ENCODE measurements at regions not wholly inside any gene's neighbourhood (a gene's known extent, or its start where the extent isn't known, plus 50 kb on each side); places are given as distances from the start of the nearest gene placed in this dataset.

- H3K27me3 ChIP-seq (ENCODE audit: control insufficient read depth in 2 of 2, insufficient read depth in 2 of 2, low read length in 2 of 2), result peaks cover 2 to 6% of the 10 kb centered on the region in 2 experiments
- H3K9me1 ChIP-seq (replicated peaks; ENCODE audit: control insufficient read depth, extremely low read depth, insufficient read depth, low read length), result no peaks in the 10 kb centered on the region
- intact Hi-C loops (cut with micrococcal nuclease), result no loop called here
- H3K36me3 ChIP-seq (ENCODE audit: control insufficient read depth in 2 of 2, extremely low read depth in 1 of 2, insufficient read depth in 2 of 2, low read length in 2 of 2), result no peaks in the 10 kb centered on the region
- no peak overlapping the region for H3K27ac ChIP-seq (ENCODE audit: insufficient read depth, low read depth, low read length)
- TF ChIP-seq GATA2 (IDR thresholded peaks at IDR 0.05; ENCODE audit: insufficient read depth, insufficient read length, low read depth, low read length) (no peak), FOS (IDR thresholded peaks at IDR 0.05; ENCODE audit: borderline replicate concordance, insufficient read depth, low read length) (no peak), POLR2AphosphoS5 (IDR thresholded peaks at IDR 0.05; ENCODE audit: insufficient read depth, low read depth, low read length) (no peak), POLR2A (IDR thresholded peaks at IDR 0.05; ENCODE audit: low read depth, low read length) (no peak), MAX (IDR thresholded peaks at IDR 0.05; ENCODE audit: insufficient read depth, insufficient read length) (no peak), EZH2 (IDR thresholded peaks at IDR 0.05; ENCODE audit: borderline replicate concordance, low read depth, low read length, severe bottlenecking) (no peak), MYC (IDR thresholded peaks at IDR 0.05; ENCODE audit: low read depth, low read length) (no peak), JUN (IDR thresholded peaks at IDR 0.05; ENCODE audit: borderline replicate concordance, insufficient read depth, insufficient read length, low read depth) (no peak)
- TF ChIP-seq, protein P1, sequence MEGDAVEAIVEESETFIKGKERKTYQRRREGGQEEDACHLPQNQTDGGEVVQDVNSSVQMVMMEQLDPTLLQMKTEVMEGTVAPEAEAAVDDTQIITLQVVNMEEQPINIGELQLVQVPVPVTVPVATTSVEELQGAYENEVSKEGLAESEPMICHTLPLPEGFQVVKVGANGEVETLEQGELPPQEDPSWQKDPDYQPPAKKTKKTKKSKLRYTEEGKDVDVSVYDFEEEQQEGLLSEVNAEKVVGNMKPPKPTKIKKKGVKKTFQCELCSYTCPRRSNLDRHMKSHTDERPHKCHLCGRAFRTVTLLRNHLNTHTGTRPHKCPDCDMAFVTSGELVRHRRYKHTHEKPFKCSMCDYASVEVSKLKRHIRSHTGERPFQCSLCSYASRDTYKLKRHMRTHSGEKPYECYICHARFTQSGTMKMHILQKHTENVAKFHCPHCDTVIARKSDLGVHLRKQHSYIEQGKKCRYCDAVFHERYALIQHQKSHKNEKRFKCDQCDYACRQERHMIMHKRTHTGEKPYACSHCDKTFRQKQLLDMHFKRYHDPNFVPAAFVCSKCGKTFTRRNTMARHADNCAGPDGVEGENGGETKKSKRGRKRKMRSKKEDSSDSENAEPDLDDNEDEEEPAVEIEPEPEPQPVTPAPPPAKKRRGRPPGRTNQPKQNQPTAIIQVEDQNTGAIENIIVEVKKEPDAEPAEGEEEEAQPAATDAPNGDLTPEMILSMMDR (IDR thresholded peaks at IDR 0.05; ENCODE audit: extremely low read depth in 1 of 2, insufficient read depth in 1 of 2, low read depth in 1 of 2, low read length in 2 of 2), result no peak
- dilution Hi-C loops (cut with MboI; ENCODE audit: extremely low pct_ligation_motif_present, low sequenced_read_pairs), result no loop called here
- BruUV-seq (replicated peaks), result no TSS peak
- CTCF ChIA-PET, result no interaction called here
- no peaks in the 10 kb centered on the region for H3K79me2 ChIP-seq (ENCODE audit: control insufficient read depth, insufficient read depth, low read length)
- H4K20me1 ChIP-seq (replicated peaks; ENCODE audit: control insufficient read depth, extremely low read depth, insufficient read depth, low read length), result no peaks in the 10 kb centered on the region
- no peak overlapping the region for H3K4me3 ChIP-seq (replicated peaks in 1 of 3; ENCODE audit: insufficient read depth in 1 of 3, low read depth in 1 of 3, low read length in 3 of 3)
- no peak overlapping the region for H2AFZ ChIP-seq (ENCODE audit: low read depth, low read length)
- DNase-seq (ENCODE audit: low read depth, low spot score) (no peak), FAIRE-seq (no peak)
- H3K4me2 ChIP-seq (ENCODE audit: insufficient read depth, low read length), result no peak overlapping the region
- no peaks in the 10 kb centered on the region for H3K4me1 ChIP-seq (ENCODE audit: control insufficient read depth, extremely low read depth, insufficient read depth, low read length)
- H3K9me3 ChIP-seq (replicated peaks; ENCODE audit: control insufficient read depth, insufficient read depth, low read length), result peaks cover 1% of the 10 kb centered on the region
- POLR2A ChIA-PET, result no interaction called here
- H3K9ac ChIP-seq (replicated peaks; ENCODE audit: extremely low read depth, insufficient read depth, low read length), result no peak overlapping the region
These were observed 193.9 kb upstream of the MVB12B start for GRCh38 chr9:126132746-126133145.

Measured in endothelial cell of umbilical vein (primary cell).